Activated T-cell treated with anti-CD3 and anti-CD28 coated beads, Interleukin-2, amount 50 U/mL, for 1 hour (primary cell): ENCODE measurements at regions not wholly inside any gene's neighbourhood (a gene's known extent, or its start where the extent isn't known, plus 50 kb on each side); places are given as distances from the start of the nearest gene placed in this dataset.

Experiments
- DNase-seq: peaks from one replicate; pipeline ENCODE4 v3.0.0-alpha.2; 2020

GRCh38 chr19:28245937-28246336 is 967.0 kb downstream of the UQCRFS1 start:
- no peak for DNase-seq

- no peak for DNase-seq
Measured at GRCh38 chr19:28244966-28245365, 968.0 kb downstream of the UQCRFS1 start.

- no peak for DNase-seq
Measured at GRCh38 chr19:28242317-28242927, 970.5 kb downstream of the UQCRFS1 start.

GRCh38 chr19:28239270-28239669 is 973.7 kb downstream of the UQCRFS1 start:
- no peak for DNase-seq

GRCh38 chr19:28238270-28238820 is 974.6 kb downstream of the UQCRFS1 start:
- no peak for DNase-seq

- DNase-seq: no peak
Measured at GRCh38 chr19:28235606-28236125, 977.3 kb downstream of the UQCRFS1 start.

GRCh38 chr19:28234637-28235036 is 978.3 kb downstream of the UQCRFS1 start:
- DNase-seq: no peak

GRCh38 chr19:28228854-28229253 is 984.1 kb downstream of the UQCRFS1 start:
- no peak for DNase-seq

- no peak for DNase-seq
Measured at GRCh38 chr19:28224441-28224840, 988.5 kb downstream of the UQCRFS1 start.

- DNase-seq: no peak
Measured at GRCh38 chr19:28221736-28222135, 991.2 kb downstream of the UQCRFS1 start.

- no peak for DNase-seq
Measured at GRCh38 chr19:28218728-28219127, 994.2 kb downstream of the UQCRFS1 start.

GRCh38 chr19:28217022-28217421 is 995.9 kb downstream of the UQCRFS1 start:
- DNase-seq: no peak

- no peak for DNase-seq
Measured at GRCh38 chr19:28213470-28214082, 999.4 kb downstream of the UQCRFS1 start.

- no peak for DNase-seq
Measured at GRCh38 chr19:28210886-28211285, 1002.1 kb downstream of the UQCRFS1 start.

GRCh38 chr19:28208745-28209144 is 1004.2 kb downstream of the UQCRFS1 start:
- DNase-seq: no peak

- DNase-seq: no peak
Measured at GRCh38 chr19:28207244-28207643, 1005.7 kb downstream of the UQCRFS1 start.

- no peak for DNase-seq
Measured at GRCh38 chr19:28201462-28201943, 1011.4 kb downstream of the UQCRFS1 start.

GRCh38 chr19:28199323-28199722 is 1013.6 kb downstream of the UQCRFS1 start:
- no peak for DNase-seq

GRCh38 chr19:28196961-28197360 is 1016.0 kb downstream of the UQCRFS1 start:
- no peak for DNase-seq

- DNase-seq: no peak
Measured at GRCh38 chr19:28196101-28196500, 1016.9 kb downstream of the UQCRFS1 start.

GRCh38 chr19:28185646-28186045 is 1027.3 kb downstream of the UQCRFS1 start:
- DNase-seq: no peak

- DNase-seq: no peak
Measured at GRCh38 chr19:28184997-28185396, 1028.0 kb downstream of the UQCRFS1 start.

GRCh38 chr19:28176193-28176592 is 1036.8 kb downstream of the UQCRFS1 start:
- DNase-seq: no peak

GRCh38 chr19:28171983-28172382 is 1041.0 kb downstream of the UQCRFS1 start:
- no peak for DNase-seq
